Urinary bladder (tissue), 3 donors: ENCODE measurements at regions not wholly inside any gene's neighbourhood (a gene's known extent, or its start where the extent isn't known, plus 50 kb on each side); places are given as distances from the start of the nearest gene placed in this dataset.

Source experiments
- DNase-seq: peaks from one replicate; pipeline ENCODE4 v3.0.0-alpha.2; 2015; ENCODE audit errors: extremely low spot score
- H3K27ac ChIP-seq: one replicate; pipeline ENCODE4 v1.5.1; 2013; ENCODE audit warnings: low read depth, mild to moderate bottlenecking, moderate library complexity
- H3K36me3 ChIP-seq: one replicate; pipeline ENCODE4 v1.6.1; 2013; ENCODE audit warnings: mild to moderate bottlenecking, moderate library complexity; ENCODE audit not compliant: insufficient read depth
- H3K4me1 ChIP-seq: one replicate; pipeline ENCODE4 v1.6.1; 2013; ENCODE audit warnings: mild to moderate bottlenecking, moderate library complexity; ENCODE audit not compliant: insufficient read depth
- H3K4me3 ChIP-seq: one replicate; pipeline ENCODE4 v1.5.1; 2013; ENCODE audit warnings: low read depth, low read length
- WGBS: extraction: QIAGEN DNeasy Blood & Tissue Kit; methylation state at CpG from one replicate; pipeline ENCODE4 v1.1.7; 2013; 5-methylcytosine and 5-hydroxymethylcytosine counted together
- donor health status: healthy with polysubstance abuse.
- donor health status: healthy.

GRCh38 chr2:81648806-81649205 lies 1344.3 kb upstream of the LRRTM1 start:
- no peak overlapping the region for H3K4me3 ChIP-seq
- no peaks in the 10 kb centered on the region for H3K4me1 ChIP-seq
- DNase-seq: no peak
- H3K36me3 ChIP-seq: no peaks in the 10 kb centered on the region
- no peak overlapping the region for H3K27ac ChIP-seq

DNA sequence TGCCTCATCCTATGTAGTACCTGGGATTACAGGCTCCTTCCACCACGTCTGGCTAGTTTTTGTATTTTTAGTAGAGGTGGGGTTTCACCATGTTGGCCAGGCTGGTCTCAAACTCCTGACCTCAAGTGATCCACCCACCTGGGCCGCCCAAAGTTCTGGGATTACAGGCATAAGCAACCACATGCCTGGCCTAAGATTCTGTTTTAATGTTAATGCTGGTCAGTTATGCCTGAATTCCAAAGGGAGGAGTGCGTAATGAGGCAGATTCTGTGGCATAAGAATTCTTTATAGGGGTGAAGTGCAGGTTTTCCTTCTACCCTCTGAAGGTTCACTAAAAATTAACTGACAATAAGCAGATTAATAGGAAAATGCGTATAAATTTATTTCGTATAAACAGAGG lies 1343.8 kb upstream of the LRRTM1 start:
- H3K4me1 ChIP-seq: no peaks in the 10 kb centered on the region
- H3K4me3 ChIP-seq: no peak overlapping the region
- no peak for DNase-seq
- no peaks in the 10 kb centered on the region for H3K36me3 ChIP-seq
- no peak overlapping the region for H3K27ac ChIP-seq
- WGBS: 86% methylated on average over 5 of the region's 5 CpGs

GRCh38 chr2:81647715-81648230 lies 1343.2 kb upstream of the LRRTM1 start:
- Histone ChIP-seq H3K4me1 (no peaks in the 10 kb centered on the region), H3K4me3 (no peak overlapping the region), H3K36me3 (no peaks in the 10 kb centered on the region), H3K27ac (no peak overlapping the region)
- no peak for DNase-seq

DNA sequence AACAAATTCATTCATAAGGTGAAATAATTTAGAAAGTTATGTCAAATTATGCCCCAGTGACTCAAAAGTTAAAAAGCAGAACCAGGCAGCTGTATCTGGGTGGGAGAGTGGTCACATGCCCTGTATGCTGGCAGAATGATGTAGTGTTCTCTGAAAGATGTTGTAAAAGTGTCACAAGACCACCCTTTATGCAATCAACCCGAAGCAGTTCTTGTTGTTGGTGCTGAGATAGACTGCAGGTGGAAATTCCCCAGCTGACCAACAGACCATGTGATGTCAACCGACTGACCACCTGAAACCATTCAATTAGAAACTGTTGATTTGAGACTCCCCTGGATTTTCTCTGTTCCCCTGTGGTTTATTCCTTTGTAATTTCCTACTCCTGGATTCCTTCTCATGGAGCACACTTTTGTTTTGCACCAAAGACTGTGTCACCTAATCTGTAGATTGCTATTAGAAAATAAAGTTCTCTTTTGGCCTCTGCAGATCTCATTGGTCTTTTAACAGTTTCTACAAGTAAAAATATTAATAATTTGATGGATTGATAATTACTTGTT lies 1341.3 kb upstream of the LRRTM1 start:
- no peak for DNase-seq
- Histone ChIP-seq H3K36me3 (no peaks in the 10 kb centered on the region), H3K4me3 (no peak overlapping the region), H3K4me1 (no peaks in the 10 kb centered on the region), H3K27ac (no peak overlapping the region)
- WGBS: 50% methylated on average over 2 of the region's 2 CpGs

GRCh38 chr2:81644189-81644588 lies 1339.6 kb upstream of the LRRTM1 start:
- no peak overlapping the region for H3K27ac ChIP-seq
- H3K4me3 ChIP-seq: no peak overlapping the region
- H3K36me3 ChIP-seq: no peaks in the 10 kb centered on the region
- H3K4me1 ChIP-seq: no peaks in the 10 kb centered on the region
- WGBS: 22% methylated on average over 1 of the region's 1 CpG
- no peak for DNase-seq

DNA sequence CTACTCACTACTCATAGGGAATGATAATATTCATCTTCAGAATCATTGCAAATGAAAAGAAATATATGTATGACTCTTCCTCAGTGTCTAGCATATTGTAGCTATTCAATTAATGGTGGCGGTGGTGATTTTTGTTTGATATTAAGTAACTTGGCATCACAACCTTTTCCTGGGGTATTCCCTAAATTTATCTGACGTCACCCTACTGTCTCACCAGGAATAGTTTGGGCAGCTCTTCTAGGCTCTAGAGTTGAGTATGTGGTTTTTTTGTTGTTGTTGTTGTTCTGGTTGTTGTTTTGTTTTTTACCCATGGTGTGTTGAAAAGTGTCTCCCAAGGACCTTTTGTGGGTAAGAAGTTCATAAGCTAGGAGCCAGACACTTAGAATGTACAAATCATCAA lies 1320.3 kb upstream of the LRRTM1 start:
- Histone ChIP-seq H3K4me3 (no peak overlapping the region), H3K4me1 (no peaks in the 10 kb centered on the region), H3K36me3 (no peaks in the 10 kb centered on the region), H3K27ac (no peak overlapping the region)
- DNase-seq: no peak
- WGBS: 71% methylated on average over 2 of the region's 2 CpGs

- DNase-seq: no peak
- Histone ChIP-seq H3K36me3 (no peaks in the 10 kb centered on the region), H3K4me3 (no peak overlapping the region), H3K4me1 (no peaks in the 10 kb centered on the region), H3K27ac (no peak overlapping the region)
- WGBS: 96% methylated on average over 1 of the region's 1 CpG
These were observed 1295.5 kb upstream of the LRRTM1 start for GRCh38 chr2:81600088-81600487.

GRCh38 chr2:81598453-81598852 lies 1293.9 kb upstream of the LRRTM1 start:
- 79% methylated on average over 5 of the region's 5 CpGs for WGBS
- no peaks in the 10 kb centered on the region for H3K36me3 ChIP-seq
- no peak overlapping the region for H3K4me3 ChIP-seq
- DNase-seq: no peak
- H3K27ac ChIP-seq: no peak overlapping the region
- H3K4me1 ChIP-seq: no peaks in the 10 kb centered on the region

DNA sequence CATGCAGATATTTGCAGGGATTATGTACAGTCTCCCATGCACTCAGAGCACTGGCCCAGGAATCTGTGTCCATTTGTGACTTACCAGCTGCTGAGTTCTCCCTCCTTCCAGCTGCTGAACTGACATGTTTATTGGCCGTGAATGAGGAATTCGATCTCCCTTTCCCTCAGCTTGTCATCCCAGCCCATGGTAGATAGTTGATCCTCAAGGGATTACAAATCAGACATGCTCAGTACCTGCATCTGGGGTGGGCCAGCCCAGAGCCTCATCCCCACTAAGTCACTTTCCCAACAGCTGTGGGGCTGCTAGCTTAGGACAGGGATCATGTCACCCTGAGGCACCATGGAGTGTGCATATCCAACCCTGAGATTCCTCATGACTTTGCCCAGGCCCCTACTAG lies 1284.9 kb upstream of the LRRTM1 start:
- no peak for DNase-seq
- H3K36me3 ChIP-seq: no peaks in the 10 kb centered on the region
- H3K4me3 ChIP-seq: no peak overlapping the region
- H3K27ac ChIP-seq: no peak overlapping the region
- WGBS: 51% methylated on average over 2 of the region's 2 CpGs
- H3K4me1 ChIP-seq: no peaks in the 10 kb centered on the region

DNA sequence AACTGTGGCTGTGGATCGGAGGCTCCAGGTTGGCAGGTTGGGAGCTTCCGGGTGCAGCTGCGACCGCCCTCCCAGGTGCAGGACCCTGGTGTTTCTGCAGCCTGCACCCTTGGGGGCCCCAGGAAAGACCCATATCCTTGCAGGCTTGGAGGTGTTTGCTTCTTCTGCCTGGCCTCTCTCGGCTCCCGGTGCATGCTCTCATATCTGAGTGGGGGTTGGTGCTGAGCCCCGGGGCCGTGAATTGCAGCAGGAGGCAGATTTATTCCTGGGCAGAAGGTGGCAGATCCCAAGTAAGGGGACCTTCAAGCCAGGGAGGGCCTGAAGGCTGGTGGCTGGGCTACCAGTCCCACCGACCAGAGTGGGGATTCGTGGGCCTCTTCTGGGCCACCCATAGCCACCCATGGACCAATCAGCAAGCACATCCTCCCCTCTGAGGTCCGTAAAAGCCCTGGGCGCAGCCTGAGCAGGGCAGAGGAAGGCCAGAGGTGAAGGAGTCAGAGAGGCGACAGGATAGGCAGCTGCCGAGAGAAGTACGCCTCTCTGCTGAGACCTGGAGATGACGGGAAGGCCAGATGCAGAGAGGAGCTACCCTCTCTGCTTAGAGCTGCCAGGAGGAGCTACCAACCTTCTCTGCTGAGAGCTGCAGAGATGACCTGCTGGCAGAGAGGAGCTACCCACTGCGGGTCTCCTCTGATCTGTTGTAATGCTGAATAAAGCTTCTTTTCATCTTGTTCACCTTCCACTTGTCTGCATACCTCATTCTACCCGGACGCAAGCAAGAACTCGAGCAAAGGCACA lies 1279.0 kb upstream of the LRRTM1 start:
- Histone ChIP-seq H3K4me3 (no peak overlapping the region), H3K27ac (no peak overlapping the region), H3K36me3 (no peaks in the 10 kb centered on the region), H3K4me1 (no peaks in the 10 kb centered on the region)
- DNase-seq: no peak
- 94% methylated on average over 20 of the region's 20 CpGs for WGBS

- 61% methylated on average over 2 of the region's 2 CpGs for WGBS
- DNase-seq: no peak
These were observed 1272.2 kb upstream of the LRRTM1 start for GRCh38 chr2:81576713-81577112.

GRCh38 chr2:81551040-81551634 lies 1246.6 kb upstream of the LRRTM1 start:
- no peak overlapping the region for H3K27ac ChIP-seq
- H3K4me3 ChIP-seq: no peak overlapping the region
- WGBS: 85% methylated on average over 3 of the region's 3 CpGs

More at GRCh38 chr2:81576713-81577112, 1272.2 kb upstream of the LRRTM1 start:
- no peaks in the 10 kb centered on the region for H3K36me3 ChIP-seq
- H3K27ac ChIP-seq: no peak overlapping the region
- H3K4me3 ChIP-seq: no peak overlapping the region
- H3K4me1 ChIP-seq: no peaks in the 10 kb centered on the region

DNA sequence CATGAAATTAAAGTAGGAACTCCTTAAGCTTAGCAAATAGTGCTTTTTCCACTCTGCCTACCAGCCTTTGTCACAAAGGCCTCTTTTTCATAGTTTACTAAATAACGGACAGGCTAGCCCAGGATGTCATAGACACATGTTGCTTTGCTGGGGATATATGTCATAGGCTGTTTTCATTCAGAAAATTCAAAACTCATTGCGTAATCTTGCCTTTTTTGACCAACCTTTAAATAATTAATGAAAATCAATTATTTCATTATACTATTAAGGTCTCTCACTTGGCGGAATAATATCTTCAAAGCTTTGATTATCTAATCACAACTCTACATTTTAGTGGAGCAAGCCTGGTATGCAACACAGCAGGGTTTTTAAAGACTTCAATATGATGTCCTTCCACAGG lies 1245.7 kb upstream of the LRRTM1 start:
- H3K4me3 ChIP-seq: no peak overlapping the region
- no peaks in the 10 kb centered on the region for H3K4me1 ChIP-seq
- WGBS: 90% methylated on average over 3 of the region's 3 CpGs
- no peaks in the 10 kb centered on the region for H3K36me3 ChIP-seq
- no peak for DNase-seq
- no peak overlapping the region for H3K27ac ChIP-seq

More at GRCh38 chr2:81551040-81551634, 1246.6 kb upstream of the LRRTM1 start:
- Histone ChIP-seq H3K4me1 (no peaks in the 10 kb centered on the region), H3K36me3 (no peaks in the 10 kb centered on the region)
- no peak for DNase-seq

- Histone ChIP-seq H3K4me1 (no peaks in the 10 kb centered on the region), H3K4me3 (no peak overlapping the region), H3K27ac (no peak overlapping the region), H3K36me3 (no peaks in the 10 kb centered on the region)
- WGBS: 53% methylated on average over 5 of the region's 5 CpGs
- DNase-seq: no peak
These were observed 1245.1 kb upstream of the LRRTM1 start for GRCh38 chr2:81549646-81550045.
